ENCODE measurements at regions not wholly inside any gene's neighbourhood (a gene's known extent, or its start where the extent isn't known, plus 50 kb on each side); places are given as distances from the start of the nearest gene placed in this dataset.

- Histone ChIP-seq H3K36me3 (replicated peaks in 1 of 2; ENCODE audit: insufficient read depth in 1 of 2, low read depth in 2 of 2) (no peaks in the 10 kb centered on the region), H3K9me3 (no peaks in the 10 kb centered on the region), H3K27me3 (no peaks in the 10 kb centered on the region), H3K27ac (no peak overlapping the region), H3K4me1 (no peaks in the 10 kb centered on the region), H3K4me3 (no peak overlapping the region)
- ATAC-seq (no peak), DNase-seq (no peak)
- intact Hi-C loops (cut with DNase I): no loop called here
- TF ChIP-seq POLR2A (IDR thresholded peaks at IDR 0.05) (no peak), CTCF (IDR thresholded peaks at IDR 0.05) (no peak)
Observed at GRCh38 chr9:106286249-106286648, 576.7 kb upstream of the ZNF462 start.

- Histone ChIP-seq H3K36me3 (replicated peaks in 1 of 2; ENCODE audit: insufficient read depth in 1 of 2, low read depth in 2 of 2) (no peaks in the 10 kb centered on the region), H3K27ac (no peak overlapping the region), H3K27me3 (no peaks in the 10 kb centered on the region), H3K9me3 (no peaks in the 10 kb centered on the region), H3K4me3 (no peak overlapping the region), H3K4me1 (no peaks in the 10 kb centered on the region)
- 30 to 36% methylated on average over 10 of the region's 10 CpGs for WGBS, 2 donors
- no peak for TF ChIP-seq CTCF (IDR thresholded peaks at IDR 0.05)
- no peak for DNase-seq
- intact Hi-C loops (cut with DNase I): no loop called here
- ATAC-seq: no peak
Observed at GRCh38 chr9:106287091-106287631, 575.8 kb upstream of the ZNF462 start.

GRCh38 chr9:106287731-106288130 lies 575.2 kb upstream of the ZNF462 start:
- H3K4me1 ChIP-seq: no peaks in the 10 kb centered on the region
- no peak overlapping the region for H3K4me3 ChIP-seq
- intact Hi-C loops (cut with DNase I): no loop called here
- no peak for DNase-seq
- no peaks in the 10 kb centered on the region for H3K36me3 ChIP-seq (replicated peaks in 1 of 2; ENCODE audit: insufficient read depth in 1 of 2, low read depth in 2 of 2)
- TF ChIP-seq POLR2A (IDR thresholded peaks at IDR 0.05) (no peak), CTCF (IDR thresholded peaks at IDR 0.05) (no peak)
- H3K9me3 ChIP-seq: no peaks in the 10 kb centered on the region
- H3K27me3 ChIP-seq: no peaks in the 10 kb centered on the region
- no peak for ATAC-seq
- 52 to 59% methylated on average over 9 of the region's 9 CpGs for WGBS, 2 donors
- no peak overlapping the region for H3K27ac ChIP-seq

GRCh38 chr9:106288689-106289088 lies 574.3 kb upstream of the ZNF462 start:
- H3K4me3 ChIP-seq: no peak overlapping the region
- H3K36me3 ChIP-seq (replicated peaks in 1 of 2; ENCODE audit: insufficient read depth in 1 of 2, low read depth in 2 of 2): no peaks in the 10 kb centered on the region
- no peak for ATAC-seq
- no peaks in the 10 kb centered on the region for H3K4me1 ChIP-seq
- no peak for TF ChIP-seq POLR2A (IDR thresholded peaks at IDR 0.05)
- no peak for TF ChIP-seq CTCF (IDR thresholded peaks at IDR 0.05)
- no peak overlapping the region for H3K27ac ChIP-seq
- no peaks in the 10 kb centered on the region for H3K27me3 ChIP-seq
- intact Hi-C loops (cut with DNase I): no loop called here
- DNase-seq: no peak
- WGBS, 2 donors: 66 to 75% methylated on average over 8 of the region's 8 CpGs
- H3K9me3 ChIP-seq: no peaks in the 10 kb centered on the region

- no peak for DNase-seq
- intact Hi-C loops (cut with DNase I): no loop called here
- H3K9me3 ChIP-seq: no peaks in the 10 kb centered on the region
- ATAC-seq: no peak
- no peaks in the 10 kb centered on the region for H3K36me3 ChIP-seq (replicated peaks in 1 of 2; ENCODE audit: insufficient read depth in 1 of 2, low read depth in 2 of 2)
- 57 to 65% methylated on average over 2 of the region's 2 CpGs for WGBS, 2 donors
- H3K4me3 ChIP-seq: no peak overlapping the region
- TF ChIP-seq POLR2A (IDR thresholded peaks at IDR 0.05) (no peak), CTCF (IDR thresholded peaks at IDR 0.05) (no peak)
- H3K27me3 ChIP-seq: no peaks in the 10 kb centered on the region
- no peak overlapping the region for H3K27ac ChIP-seq
- no peaks in the 10 kb centered on the region for H3K4me1 ChIP-seq
Observed at GRCh38 chr9:106291786-106292185, 571.2 kb upstream of the ZNF462 start.
